GM12892 (cell line): ENCODE measurements at regions not wholly inside any gene's neighbourhood (a gene's known extent, or its start where the extent isn't known, plus 50 kb on each side); places are given as distances from the start of the nearest gene placed in this dataset.

Source experiments
- POLR2A ChIP-seq: IDR thresholded peaks from 2 replicates; pipeline ENCODE4 v1.6.1; 2011; ENCODE audit warnings: low read depth, low read length, control low read depth
- POLR2AphosphoS5 ChIP-seq: IDR thresholded peaks from 2 replicates; pipeline ENCODE4 v1.6.1; 2011; ENCODE audit warnings: low read depth, low read length, control low read depth
- TAF1 ChIP-seq: IDR thresholded peaks from 2 replicates; pipeline ENCODE4 v1.6.1; 2011; ENCODE audit warnings: low read depth, mild to moderate bottlenecking, control low read depth, low read length, borderline replicate concordance

DNA sequence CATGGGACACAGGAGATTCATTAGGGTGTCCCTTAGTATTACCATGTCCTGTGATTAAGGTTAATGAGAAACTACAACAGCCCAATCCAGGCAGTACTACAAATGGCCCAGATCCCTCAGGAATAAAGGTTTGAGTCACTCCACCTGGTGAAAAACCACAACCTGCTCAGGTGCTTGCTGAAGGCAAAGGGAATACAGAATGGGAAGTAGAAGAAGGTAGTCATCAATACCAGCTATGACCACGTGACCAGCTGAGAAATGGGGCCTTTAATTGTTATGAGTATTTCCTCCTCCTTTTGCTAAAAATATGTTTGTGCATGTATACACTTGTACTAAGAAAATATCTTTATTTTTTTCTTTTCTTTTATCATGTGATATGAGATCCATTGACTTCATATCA lies 91.1 kb upstream of the ADAMTS5 start:
- TF ChIP-seq POLR2A: no peak
- no peak for TF ChIP-seq TAF1
- TF ChIP-seq POLR2AphosphoS5: no peak
